PC-9 (cell line): ENCODE measurements at regions not wholly inside any gene's neighbourhood (a gene's known extent, or its start where the extent isn't known, plus 50 kb on each side); places are given as distances from the start of the nearest gene placed in this dataset.

Source experiments
- BruUV-seq: library from RNA; stranded (reverse); fragments of 400-500 nt; replicated peaks from 2 replicates; lab custom pipeline; 2021; lab: Mats Ljungman, UMichigan
- CTCF ChIA-PET: fragments of 300-600 bp; sonication (Branson Sonifier 250); formaldehyde crosslinking; loops from one replicate; lab custom pipeline; 2022; ENCODE audit warnings: antibody characterized with exemption; lab: Charles Lee
- POLR2A ChIA-PET: fragments of 300-600 bp; sonication (Branson Sonifier 250); formaldehyde crosslinking; loops from one replicate; lab custom pipeline; 2022; ENCODE audit warnings: antibody characterized with exemption; ENCODE audit not compliant: unreplicated experiment; lab: Charles Lee
- DNase-seq, 2 experiments: peaks; one replicate each; pipeline versions ENCODE4 v3.0.0 to v3.0.0-alpha.2; 2015 to 2022; ENCODE audit warnings: mixed read lengths in 1 of 2
- H2AFZ ChIP-seq: fragments of 200-600 bp; sonication (generic); 2 replicates; pipeline ENCODE4 v1.8.1; 2017; ENCODE audit warnings: antibody characterized with exemption
- H3F3A ChIP-seq: fragments of 200-600 bp; sonication (generic); 2 replicates; pipeline ENCODE4 v1.8.1; 2017; ENCODE audit warnings: antibody characterized with exemption, mild to moderate bottlenecking, low read depth; ENCODE audit not compliant: insufficient read depth
- H3K27ac ChIP-seq: fragments of 200-600 bp; sonication (generic); 2 replicates; pipeline ENCODE4 v1.6.1; 2016; ENCODE audit warnings: mixed run types
- H3K27me3 ChIP-seq: fragments of 200-600 bp; sonication (generic); 2 replicates; pipeline ENCODE4 v1.6.1; 2016; ENCODE audit warnings: low read depth, mixed run types; ENCODE audit not compliant: insufficient read depth
- H3K36me3 ChIP-seq: fragments of 200-600 bp; sonication (generic); 2 replicates; pipeline ENCODE4 v1.6.1; 2016; ENCODE audit warnings: low read depth, mixed run types
- H3K4me1 ChIP-seq: fragments of 200-600 bp; sonication (generic); replicated peaks from 2 replicates; pipeline ENCODE4 v1.6.1; 2016; ENCODE audit warnings: mixed run types; ENCODE audit not compliant: insufficient read depth
- H3K4me2 ChIP-seq: fragments of 200-600 bp; sonication (generic); 2 replicates; pipeline ENCODE4 v1.6.1; 2017; ENCODE audit warnings: mixed run types
- H3K4me3 ChIP-seq: fragments of 200-600 bp; sonication (generic); 2 replicates; pipeline ENCODE4 v1.6.1; 2016; ENCODE audit warnings: mixed run types
- H3K79me2 ChIP-seq: fragments of 200-600 bp; sonication (generic); 2 replicates; pipeline ENCODE4 v1.6.1; 2017; ENCODE audit warnings: low read depth, mixed run types
- H3K9me2 ChIP-seq: fragments of 200-600 bp; sonication (generic); 2 replicates; pipeline ENCODE4 v1.8.1; 2017; ENCODE audit warnings: mild to moderate bottlenecking; ENCODE audit not compliant: insufficient read depth
- H3K9me3 ChIP-seq: fragments of 200-600 bp; sonication (generic); 2 replicates; pipeline ENCODE4 v1.8.1; 2016; ENCODE audit warnings: low read depth; ENCODE audit not compliant: insufficient read depth
- H4K20me1 ChIP-seq: fragments of 200-600 bp; sonication (generic); 2 replicates; pipeline ENCODE4 v1.8.1; 2017; ENCODE audit not compliant: insufficient read depth
- EZH2 ChIP-seq: fragments of 200-600 bp; sonication (generic); IDR thresholded peaks from 2 replicates; pipeline ENCODE4 v1.8.0; 2017; ENCODE audit warnings: antibody characterized with exemption, low read depth
- intact Hi-C: fragments of 100-400 bp; cut with micrococcal nuclease; formaldehyde crosslinking; loops from one replicate; pipeline ENCODE4 v1.10.0; 2022; ENCODE audit not compliant: unreplicated experiment
- TF ChIP-seq, protein P1 (sequence below): fragments of 200-600 bp; sonication (generic); conservative IDR thresholded peaks from 2 replicates; pipeline ENCODE4 v1.6.1; 2017; ENCODE audit warnings: mixed run types, antibody characterized with exemption, mild to moderate bottlenecking, moderate library complexity

GRCh38 chr5:2126512-2126911 lies 243.8 kb upstream of the IRX4 start:
- ChIA-PET CTCF (no interaction called here), POLR2A (no interaction called here)
- no peaks in the 10 kb centered on the region for H4K20me1 ChIP-seq
- no peak overlapping the region for H3K27ac ChIP-seq
- DNase-seq: no peak
- H3K79me2 ChIP-seq: no peaks in the 10 kb centered on the region
- no peak overlapping the region for H3K4me2 ChIP-seq
- H3K4me1 ChIP-seq: no peaks in the 10 kb centered on the region
- no peak overlapping the region for H3K4me3 ChIP-seq
- no TSS peak for BruUV-seq
- peaks cover 89% of the 10 kb centered on the region for H3K27me3 ChIP-seq
- H3K36me3 ChIP-seq: no peaks in the 10 kb centered on the region
- no peaks in the 10 kb centered on the region for H3F3A ChIP-seq
- TF ChIP-seq, protein P1, sequence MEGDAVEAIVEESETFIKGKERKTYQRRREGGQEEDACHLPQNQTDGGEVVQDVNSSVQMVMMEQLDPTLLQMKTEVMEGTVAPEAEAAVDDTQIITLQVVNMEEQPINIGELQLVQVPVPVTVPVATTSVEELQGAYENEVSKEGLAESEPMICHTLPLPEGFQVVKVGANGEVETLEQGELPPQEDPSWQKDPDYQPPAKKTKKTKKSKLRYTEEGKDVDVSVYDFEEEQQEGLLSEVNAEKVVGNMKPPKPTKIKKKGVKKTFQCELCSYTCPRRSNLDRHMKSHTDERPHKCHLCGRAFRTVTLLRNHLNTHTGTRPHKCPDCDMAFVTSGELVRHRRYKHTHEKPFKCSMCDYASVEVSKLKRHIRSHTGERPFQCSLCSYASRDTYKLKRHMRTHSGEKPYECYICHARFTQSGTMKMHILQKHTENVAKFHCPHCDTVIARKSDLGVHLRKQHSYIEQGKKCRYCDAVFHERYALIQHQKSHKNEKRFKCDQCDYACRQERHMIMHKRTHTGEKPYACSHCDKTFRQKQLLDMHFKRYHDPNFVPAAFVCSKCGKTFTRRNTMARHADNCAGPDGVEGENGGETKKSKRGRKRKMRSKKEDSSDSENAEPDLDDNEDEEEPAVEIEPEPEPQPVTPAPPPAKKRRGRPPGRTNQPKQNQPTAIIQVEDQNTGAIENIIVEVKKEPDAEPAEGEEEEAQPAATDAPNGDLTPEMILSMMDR: no peak
- TF ChIP-seq EZH2: no peak
- no peaks in the 10 kb centered on the region for H3K9me2 ChIP-seq
- H3K9me3 ChIP-seq: no peaks in the 10 kb centered on the region
- H2AFZ ChIP-seq: no peak overlapping the region
- intact Hi-C loops: no loop called here

- no peaks in the 10 kb centered on the region for H3K9me3 ChIP-seq
- no peaks in the 10 kb centered on the region for H4K20me1 ChIP-seq
- peaks cover 86% of the 10 kb centered on the region for H3K27me3 ChIP-seq
- no peaks in the 10 kb centered on the region for H3K9me2 ChIP-seq
- no peaks in the 10 kb centered on the region for H3K4me1 ChIP-seq
- intact Hi-C loops: no loop called here
- no peak overlapping the region for H2AFZ ChIP-seq
- no peak overlapping the region for H3K27ac ChIP-seq
- TF ChIP-seq EZH2: no peak
- TF ChIP-seq, protein P1: no peak
- POLR2A ChIA-PET: no interaction called here
- no peaks in the 10 kb centered on the region for H3K36me3 ChIP-seq
- no peak for DNase-seq
- H3F3A ChIP-seq: no peaks in the 10 kb centered on the region
- CTCF ChIA-PET: no interaction called here
- no peak overlapping the region for H3K4me2 ChIP-seq
- H3K4me3 ChIP-seq: no peak overlapping the region
- BruUV-seq: no TSS peak
- H3K79me2 ChIP-seq: no peaks in the 10 kb centered on the region
Measured at GRCh38 chr5:2125901-2126265, 243.2 kb upstream of the IRX4 start.

- Histone ChIP-seq H3K4me3 (no peak overlapping the region), H3K36me3 (no peaks in the 10 kb centered on the region), H3F3A (no peaks in the 10 kb centered on the region), H3K9me3 (no peaks in the 10 kb centered on the region), H3K27me3 (peaks cover 84% of the 10 kb centered on the region), H3K79me2 (no peaks in the 10 kb centered on the region), H3K4me2 (no peak overlapping the region), H2AFZ (no peak overlapping the region), H3K4me1 (no peaks in the 10 kb centered on the region), H3K9me2 (no peaks in the 10 kb centered on the region), H4K20me1 (no peaks in the 10 kb centered on the region), H3K27ac (no peak overlapping the region)
- DNase-seq: no peak
- ChIA-PET POLR2A (no interaction called here), CTCF (no interaction called here)
- BruUV-seq: no TSS peak
- TF ChIP-seq, protein P1: no peak
- TF ChIP-seq EZH2: no peak
- intact Hi-C loops: no loop called here
Measured at GRCh38 chr5:2125171-2125900, 242.6 kb upstream of the IRX4 start.
